ENCODE measurements at regions not wholly inside any gene's neighbourhood (a gene's known extent, or its start where the extent isn't known, plus 50 kb on each side); places are given as distances from the start of the nearest gene placed in this dataset.

GRCh38 chr17:79356839-79357447, 253.9 kb downstream of the RBFOX3 start:
- DNase-seq (ENCODE audit: low read depth in 2 of 2): no peak
- TF ChIP-seq, protein P1, sequence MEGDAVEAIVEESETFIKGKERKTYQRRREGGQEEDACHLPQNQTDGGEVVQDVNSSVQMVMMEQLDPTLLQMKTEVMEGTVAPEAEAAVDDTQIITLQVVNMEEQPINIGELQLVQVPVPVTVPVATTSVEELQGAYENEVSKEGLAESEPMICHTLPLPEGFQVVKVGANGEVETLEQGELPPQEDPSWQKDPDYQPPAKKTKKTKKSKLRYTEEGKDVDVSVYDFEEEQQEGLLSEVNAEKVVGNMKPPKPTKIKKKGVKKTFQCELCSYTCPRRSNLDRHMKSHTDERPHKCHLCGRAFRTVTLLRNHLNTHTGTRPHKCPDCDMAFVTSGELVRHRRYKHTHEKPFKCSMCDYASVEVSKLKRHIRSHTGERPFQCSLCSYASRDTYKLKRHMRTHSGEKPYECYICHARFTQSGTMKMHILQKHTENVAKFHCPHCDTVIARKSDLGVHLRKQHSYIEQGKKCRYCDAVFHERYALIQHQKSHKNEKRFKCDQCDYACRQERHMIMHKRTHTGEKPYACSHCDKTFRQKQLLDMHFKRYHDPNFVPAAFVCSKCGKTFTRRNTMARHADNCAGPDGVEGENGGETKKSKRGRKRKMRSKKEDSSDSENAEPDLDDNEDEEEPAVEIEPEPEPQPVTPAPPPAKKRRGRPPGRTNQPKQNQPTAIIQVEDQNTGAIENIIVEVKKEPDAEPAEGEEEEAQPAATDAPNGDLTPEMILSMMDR (IDR thresholded peaks at IDR 0.05; ENCODE audit: low read depth, low read length): no peak
- H3K4me3 ChIP-seq (replicated peaks in 1 of 2; ENCODE audit: low read depth in 2 of 2, low read length in 2 of 2): no peak overlapping the region

DNA sequence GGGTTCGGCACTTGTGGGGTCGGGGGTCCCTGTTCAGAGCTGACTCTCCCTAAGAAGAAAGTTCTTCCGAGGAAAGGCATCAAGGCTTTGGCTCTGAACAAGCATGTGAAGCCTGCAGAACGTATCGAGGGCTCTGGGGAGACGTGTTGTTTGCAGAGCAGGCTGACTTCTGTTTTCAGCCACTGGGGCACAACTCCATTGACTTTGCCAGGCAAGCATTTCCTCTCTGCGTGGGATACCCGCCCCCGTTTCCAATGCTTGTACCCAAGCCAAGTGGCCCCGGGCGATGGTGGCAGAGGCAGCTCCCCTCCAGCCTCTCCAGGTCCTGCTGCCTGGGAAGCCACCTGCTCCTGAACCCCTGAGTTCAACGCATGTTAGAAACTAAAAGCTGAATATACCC, 255.7 kb downstream of the RBFOX3 start:
- H3K4me3 ChIP-seq (replicated peaks in 1 of 2; ENCODE audit: low read depth in 2 of 2, low read length in 2 of 2): no peak overlapping the region
- TF ChIP-seq, protein P1 (IDR thresholded peaks at IDR 0.05; ENCODE audit: low read depth, low read length): no peak
- DNase-seq (ENCODE audit: low read depth in 2 of 2): no peak

- no peak overlapping the region for H3K4me3 ChIP-seq (replicated peaks in 1 of 2; ENCODE audit: low read depth in 2 of 2, low read length in 2 of 2)
- DNase-seq (ENCODE audit: low read depth in 2 of 2): no peak
- TF ChIP-seq, protein P1 (IDR thresholded peaks at IDR 0.05; ENCODE audit: low read depth, low read length): no peak
Observed at GRCh38 chr17:79354173-79354820, 256.6 kb downstream of the RBFOX3 start.

- DNase-seq (ENCODE audit: low read depth in 2 of 2): no peak
- TF ChIP-seq, protein P1 (IDR thresholded peaks at IDR 0.05; ENCODE audit: low read depth, low read length): no peak
- H3K4me3 ChIP-seq (replicated peaks in 1 of 2; ENCODE audit: low read depth in 2 of 2, low read length in 2 of 2): no peak overlapping the region
Observed at GRCh38 chr17:79353548-79353947, 257.3 kb downstream of the RBFOX3 start.

- TF ChIP-seq, protein P1 (IDR thresholded peaks at IDR 0.05; ENCODE audit: low read depth, low read length): no peak
Observed at GRCh38 chr17:79353016-79353415, 257.8 kb downstream of the RBFOX3 start.

DNA sequence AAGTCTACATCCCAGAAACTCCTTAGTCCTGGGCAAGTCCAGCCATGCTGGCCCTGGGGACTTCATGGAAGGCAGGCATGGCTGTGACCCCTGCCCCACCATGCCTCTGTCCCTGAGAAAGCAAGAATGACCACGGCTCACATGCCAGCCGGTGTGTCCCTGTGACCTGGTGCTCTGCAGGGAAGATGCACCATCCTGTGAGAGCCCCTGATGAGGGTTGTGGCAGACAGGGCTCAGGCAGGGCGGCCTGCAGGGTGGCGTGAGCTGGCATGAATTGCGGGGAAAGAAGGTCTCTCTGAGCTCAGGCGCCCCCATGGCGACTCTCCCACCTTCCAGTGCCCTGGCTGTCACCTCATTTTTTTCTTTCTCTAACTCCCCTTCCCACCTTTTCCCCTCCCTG, 260.3 kb downstream of the RBFOX3 start:
- no peak for DNase-seq (ENCODE audit: low read depth in 2 of 2)
- no peak overlapping the region for H3K4me3 ChIP-seq (replicated peaks in 1 of 2; ENCODE audit: low read depth in 2 of 2, low read length in 2 of 2)
- TF ChIP-seq, protein P1 (IDR thresholded peaks at IDR 0.05; ENCODE audit: low read depth, low read length): no peak

More at GRCh38 chr17:79353016-79353415, 257.8 kb downstream of the RBFOX3 start:
- H3K4me3 ChIP-seq (replicated peaks in 1 of 2; ENCODE audit: low read depth in 2 of 2, low read length in 2 of 2): no peak overlapping the region
- no peak for DNase-seq (ENCODE audit: low read depth in 2 of 2)

Measured in cardiac fibroblast (primary cell).